ENCODE measurements at regions not wholly inside any gene's neighbourhood (a gene's known extent, or its start where the extent isn't known, plus 50 kb on each side); places are given as distances from the start of the nearest gene placed in this dataset.

GRCh38 chr22:33109514-33110430, 51.6 kb upstream of the SYN3 start:
- no peak for TF ChIP-seq CTCF (IDR thresholded peaks at IDR 0.05; ENCODE audit: insufficient read depth, low read depth, low read length, missing control alignments)
- no peak overlapping the region for H3K4me3 ChIP-seq (ENCODE audit: low read length)
- no peak for DNase-seq (ENCODE audit: low read depth)

GRCh38 chr22:33108037-33108436, 49.9 kb upstream of the SYN3 start:
- TF ChIP-seq CTCF (IDR thresholded peaks at IDR 0.05; ENCODE audit: insufficient read depth, low read depth, low read length, missing control alignments) = no peak
- H3K4me3 ChIP-seq (ENCODE audit: low read length) = no peak overlapping the region
- DNase-seq (ENCODE audit: low read depth) = no peak

Data from epithelial cell of esophagus (primary cell).